Adrenal gland (tissue), 5 donors: ENCODE measurements at regions not wholly inside any gene's neighbourhood (a gene's known extent, or its start where the extent isn't known, plus 50 kb on each side); places are given as distances from the start of the nearest gene placed in this dataset.

Experiments
- POLR2A ChIP-seq, 2 donors: fragments of 450-650 bp; IDR thresholded peaks; one replicate each; pipeline ENCODE4 v1.6.1; 2017; ENCODE audit warnings: antibody characterized with exemption in 2 of 2, mild to moderate bottlenecking in 2 of 2, moderate library complexity in 1 of 2
- TF ChIP-seq, protein P1 (sequence below), 6 experiments: fragments of 450-650 bp in 4 of 6; fragments of 200-600 bp in 2 of 6; sonication (generic) in 1 of 6; IDR thresholded peaks; 1 replicate in 5 of 6; 2 replicates in 1 of 6; pipeline versions ENCODE4 v1.5.1 to v1.8.0; 2016 to 2021; ENCODE audit warnings: antibody characterized with exemption in 6 of 6, mild to moderate bottlenecking in 2 of 6, moderate library complexity in 1 of 6
- donor health status: DM: no; HTN: no; CAD: no.

DNA sequence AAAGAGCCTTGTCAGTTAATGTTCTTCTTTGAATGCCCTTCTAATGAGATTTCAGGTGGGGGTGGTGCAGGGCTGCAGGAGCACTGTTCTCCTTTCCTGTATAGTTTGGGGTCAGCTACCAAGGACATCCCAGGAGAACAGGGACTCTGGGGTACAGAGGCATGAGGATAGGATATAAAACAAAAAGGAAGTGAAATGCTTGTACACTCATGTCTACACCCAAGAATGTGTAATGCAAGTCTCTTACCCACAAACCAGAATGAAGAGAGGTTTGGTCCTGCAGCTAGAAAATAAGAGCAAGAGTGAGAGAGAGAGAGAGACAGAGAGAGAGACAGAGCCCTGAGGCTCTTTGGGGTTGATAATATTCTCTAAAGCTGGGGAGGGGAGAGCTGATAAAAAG, 151.8 kb upstream of the KCTD1 start:
- TF ChIP-seq, protein P1, sequence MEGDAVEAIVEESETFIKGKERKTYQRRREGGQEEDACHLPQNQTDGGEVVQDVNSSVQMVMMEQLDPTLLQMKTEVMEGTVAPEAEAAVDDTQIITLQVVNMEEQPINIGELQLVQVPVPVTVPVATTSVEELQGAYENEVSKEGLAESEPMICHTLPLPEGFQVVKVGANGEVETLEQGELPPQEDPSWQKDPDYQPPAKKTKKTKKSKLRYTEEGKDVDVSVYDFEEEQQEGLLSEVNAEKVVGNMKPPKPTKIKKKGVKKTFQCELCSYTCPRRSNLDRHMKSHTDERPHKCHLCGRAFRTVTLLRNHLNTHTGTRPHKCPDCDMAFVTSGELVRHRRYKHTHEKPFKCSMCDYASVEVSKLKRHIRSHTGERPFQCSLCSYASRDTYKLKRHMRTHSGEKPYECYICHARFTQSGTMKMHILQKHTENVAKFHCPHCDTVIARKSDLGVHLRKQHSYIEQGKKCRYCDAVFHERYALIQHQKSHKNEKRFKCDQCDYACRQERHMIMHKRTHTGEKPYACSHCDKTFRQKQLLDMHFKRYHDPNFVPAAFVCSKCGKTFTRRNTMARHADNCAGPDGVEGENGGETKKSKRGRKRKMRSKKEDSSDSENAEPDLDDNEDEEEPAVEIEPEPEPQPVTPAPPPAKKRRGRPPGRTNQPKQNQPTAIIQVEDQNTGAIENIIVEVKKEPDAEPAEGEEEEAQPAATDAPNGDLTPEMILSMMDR (IDR thresholded peaks at IDR 0.05) = no peak
- TF ChIP-seq POLR2A (IDR thresholded peaks at IDR 0.05) = no peak
